A673 (cell line): ENCODE measurements at regions not wholly inside any gene's neighbourhood (a gene's known extent, or its start where the extent isn't known, plus 50 kb on each side); places are given as distances from the start of the nearest gene placed in this dataset.

Experiments used
- CTCF ChIP-seq: fragments of 300-800, 200-600 bp; sonication (generic); conservative IDR thresholded peaks from 2 replicates; pipeline ENCODE4 v1.5.1; 2017; ENCODE audit warnings: low read depth, mild to moderate bottlenecking, antibody characterized with exemption, low read length, moderate library complexity, mixed read lengths
- EZH2 ChIP-seq: fragments of 200-600 bp; sonication (generic); IDR thresholded peaks from 2 replicates; pipeline ENCODE4 v1.6.1; 2017; ENCODE audit warnings: borderline replicate concordance, low read depth, mild to moderate bottlenecking, mixed read lengths, antibody characterized with exemption, low read length; ENCODE audit not compliant: poor library complexity, severe bottlenecking

DNA sequence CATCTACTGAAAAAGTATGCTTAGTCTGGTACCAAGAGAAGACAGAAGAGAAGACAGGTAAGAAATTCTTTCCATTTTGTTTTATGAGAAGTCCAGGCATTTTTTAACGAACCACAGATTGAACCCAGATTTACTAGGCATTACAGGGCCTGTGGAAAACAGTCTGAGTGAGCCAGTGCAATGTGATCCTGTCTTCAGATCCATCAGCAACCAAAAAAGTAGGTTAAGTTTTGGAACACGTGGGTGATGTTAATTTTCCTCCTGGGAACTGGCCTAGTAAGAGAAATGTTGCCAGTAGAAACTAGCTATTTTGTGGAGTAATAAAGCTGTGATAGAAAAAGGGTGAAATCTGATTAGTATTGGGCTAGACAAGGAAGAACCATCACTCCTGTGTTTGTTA, 440.9 kb upstream of the SEL1L start:
- TF ChIP-seq EZH2 (no peak), CTCF (no peak)
